ENCODE measurements at regions not wholly inside any gene's neighbourhood (a gene's known extent, or its start where the extent isn't known, plus 50 kb on each side); places are given as distances from the start of the nearest gene placed in this dataset.

DNA sequence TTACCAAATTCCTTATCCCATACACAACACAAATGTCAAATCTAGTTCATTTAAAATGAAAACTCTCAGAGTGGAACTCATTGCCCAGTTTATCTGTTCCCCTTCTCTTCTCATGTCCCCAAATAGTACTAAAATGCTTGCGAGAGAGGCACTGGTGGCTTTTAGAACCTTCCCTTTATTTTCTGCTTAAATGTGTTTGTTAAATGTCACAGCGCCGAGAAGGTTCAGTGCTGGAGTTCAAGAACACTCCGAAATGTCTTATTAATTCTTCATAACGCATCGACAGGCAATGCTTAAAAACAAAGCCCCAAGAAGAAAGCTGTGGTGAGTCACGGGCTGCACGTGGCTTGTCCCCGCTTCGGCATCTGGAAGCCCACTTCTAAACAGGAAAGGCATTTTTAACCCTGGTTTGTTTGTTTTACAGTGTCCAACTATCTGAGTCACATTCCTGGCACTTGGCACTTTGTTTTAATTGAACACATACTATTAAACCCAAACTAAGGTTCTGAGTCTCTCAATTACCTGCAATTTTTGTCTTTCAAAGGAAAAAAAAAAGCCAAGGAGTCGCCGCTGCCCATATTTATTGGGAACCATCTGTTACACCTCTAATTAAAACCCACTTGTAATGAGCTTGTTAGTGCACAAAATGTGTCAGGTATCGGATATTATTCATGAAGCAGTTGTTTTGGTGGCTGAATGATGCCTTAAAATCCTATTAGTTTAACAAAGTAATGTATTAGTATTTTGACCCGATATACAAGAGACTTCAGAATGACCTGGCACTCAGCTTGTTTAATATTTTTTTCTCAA, 49.9 kb upstream of the MGMT start:
- Histone ChIP-seq H2BK120ac (ENCODE audit: low read depth, low read length) (no peak overlapping the region), H3K9me3 (replicated peaks in 1 of 2; ENCODE audit: control insufficient read depth in 2 of 2, insufficient read depth in 1 of 2, low read depth in 1 of 2, low read length in 2 of 2) (no peaks in the 10 kb centered on the region), H2BK15ac (ENCODE audit: low read length) (no peak overlapping the region), H4K91ac (ENCODE audit: low read depth, low read length, poor library complexity) (no peak overlapping the region), H2AFZ (ENCODE audit: low read length) (no peak overlapping the region), H3K9ac (ENCODE audit: low read depth, low read length, poor library complexity) (no peak overlapping the region), H2BK5ac (ENCODE audit: low read length) (no peak overlapping the region), H3K18ac (ENCODE audit: low read length) (no peak overlapping the region), H3K79me1 (ENCODE audit: low read depth, low read length) (no peaks in the 10 kb centered on the region), H3K36me3 (replicated peaks in 1 of 2; ENCODE audit: control insufficient read depth in 2 of 2, insufficient read depth in 2 of 2, low read length in 2 of 2) (no peaks in the 10 kb centered on the region), H3K14ac (ENCODE audit: low read length) (no peak overlapping the region), H3K27ac (replicated peaks; ENCODE audit: low read length) (no peak overlapping the region), H4K8ac (ENCODE audit: low read depth, low read length) (no peak overlapping the region), H3K4me1 (ENCODE audit: control insufficient read depth in 2 of 2, insufficient read depth in 1 of 2, low read depth in 1 of 2, low read length in 2 of 2) (peaks cover 0 to 6% of the 10 kb centered on the region in 2 donors), H3K4me2 (ENCODE audit: insufficient read depth, low read length, poor library complexity, severe bottlenecking) (no peak overlapping the region), H2BK12ac (ENCODE audit: low read length) (no peak overlapping the region), H3K27me3 (ENCODE audit: control insufficient read depth in 3 of 3, insufficient read depth in 3 of 3, low read depth in 1 of 3, low read length in 3 of 3) (no peaks in the 10 kb centered on the region), H3K23ac (ENCODE audit: low read depth, low read length, poor library complexity) (no peak overlapping the region), H3K4ac (ENCODE audit: low read length) (no peak overlapping the region), H2AK5ac (ENCODE audit: low read depth, low read length) (no peak overlapping the region), H3K4me3 (ENCODE audit: low read length in 2 of 2) (no peak overlapping the region)
- no peak for DNase-seq (ENCODE audit: low spot score)
- WGBS, 2 donors (ENCODE audit: extremely low coverage in 2 of 2, insufficient read length in 2 of 2, insufficient replicate concordance in 1 of 2) = no CpG with 5 or more reads among the region's 14 CpGs

All from neuronal stem cell (in vitro differentiated cells).